SK-N-SH (cell line): ENCODE measurements at regions not wholly inside any gene's neighbourhood (a gene's known extent, or its start where the extent isn't known, plus 50 kb on each side); places are given as distances from the start of the nearest gene placed in this dataset.
A peak's percentile ranks its signal among the peaks of the same experiment; 100 is the strongest.

Source experiments
- CTCF ChIA-PET: fragments of 300-600, 350-600 bp; formaldehyde crosslinking; extraction: SDS; loops from one replicate; lab custom pipeline; 2021; lab: Yijun Ruan, JAX
- POLR2A ChIA-PET: fragments of 350-600 bp; sonication (Branson Sonifier 250); formaldehyde crosslinking; extraction: SDS; loops from one replicate; lab custom pipeline; 2020; ENCODE audit warnings: antibody characterized with exemption, inconsistent platforms; lab: Yijun Ruan, JAX
- DNase-seq: peaks from one replicate; pipeline ENCODE4 v3.0.0; 2012
- H2AFZ ChIP-seq: fragments of 200-600 bp; sonication (generic); 2 replicates; pipeline ENCODE4 v1.8.1; 2016; ENCODE audit warnings: antibody characterized with exemption, mild to moderate bottlenecking, low read depth
- H3F3A ChIP-seq: fragments of 200-600 bp; sonication (generic); replicated peaks from 2 replicates; pipeline ENCODE3; 2016; ENCODE audit warnings: antibody characterized with exemption, mild to moderate bottlenecking; ENCODE audit not compliant: insufficient read depth
- H3K27ac ChIP-seq, 2 experiments: fragments of 200-500 bp in 1 of 2; fragments of 200-600 bp in 1 of 2; sonication (Bioruptor generic) in 1 of 2; sonication (generic), shearing (Covaris generic) in 1 of 2; 2 replicates each; pipeline versions ENCODE4 v1.5.1 to v1.6.1; 2014 to 2016; ENCODE audit warnings: low read depth in 2 of 2, inconsistent platforms in 1 of 2, low read length in 1 of 2, mild to moderate bottlenecking in 1 of 2, mixed read lengths in 1 of 2
- H3K27me3 ChIP-seq: fragments of 200-600 bp; sonication (generic), shearing (Covaris generic); 2 replicates; pipeline ENCODE4 v1.6.1; 2016; ENCODE audit warnings: mixed run types; ENCODE audit not compliant: insufficient read depth
- H3K36me3 ChIP-seq, 2 experiments: fragments of 200-500 bp in 1 of 2; fragments of 200-600 bp in 1 of 2; sonication (Bioruptor generic) in 1 of 2; sonication (generic) in 1 of 2; replicated peaks in 1 of 2; 2 replicates each; pipeline versions ENCODE3 to v1.5.1; 2014 to 2016; ENCODE audit warnings: low read length in 1 of 2, mild to moderate bottlenecking in 1 of 2; ENCODE audit not compliant: insufficient read depth in 2 of 2, control insufficient read depth in 1 of 2
- H3K4me1 ChIP-seq, 2 experiments: fragments of 200-500 bp in 1 of 2; fragments of 200-600 bp in 1 of 2; sonication (Bioruptor generic) in 1 of 2; sonication (generic), shearing (Covaris generic) in 1 of 2; 2 replicates each; pipeline versions ENCODE4 v1.5.1 to v1.6.1; 2014 to 2016; ENCODE audit warnings: low read depth in 1 of 2, low read length in 1 of 2, mixed run types in 1 of 2; ENCODE audit not compliant: insufficient read depth in 2 of 2, control insufficient read depth in 1 of 2
- H3K4me2 ChIP-seq: fragments of 200-600 bp; sonication (generic), shearing (Covaris generic); 2 replicates; pipeline ENCODE4 v1.6.1; 2017; ENCODE audit warnings: mixed run types
- H3K4me3 ChIP-seq, 2 experiments: fragments of 200-500 bp in 1 of 2; fragments of 200-600 bp in 1 of 2; sonication (Bioruptor generic) in 1 of 2; sonication (generic), shearing (Covaris generic) in 1 of 2; 2 replicates each; pipeline versions ENCODE4 v1.5.1 to v1.8.1; 2014 to 2016; ENCODE audit warnings: low read depth in 2 of 2, inconsistent platforms in 1 of 2, low read length in 1 of 2, mild to moderate bottlenecking in 1 of 2, mixed read lengths in 1 of 2, moderate library complexity in 1 of 2
- H3K79me2 ChIP-seq: fragments of 200-600 bp; sonication (generic); 2 replicates; pipeline ENCODE4 v1.8.1; 2017; ENCODE audit warnings: mild to moderate bottlenecking; ENCODE audit not compliant: insufficient read depth
- H3K9ac ChIP-seq: fragments of 200-600 bp; sonication (generic); 2 replicates; pipeline ENCODE4 v1.6.1; 2017; ENCODE audit warnings: mixed run types
- H3K9me2 ChIP-seq: fragments of 200-600 bp; sonication (generic); 2 replicates; pipeline ENCODE4 v1.6.1; 2017; ENCODE audit warnings: mixed run types
- H3K9me3 ChIP-seq: fragments of 200-600 bp; sonication (generic); 2 replicates; pipeline ENCODE4 v1.6.1; 2017; ENCODE audit warnings: mixed run types, mild to moderate bottlenecking, moderate library complexity
- H4K20me1 ChIP-seq: fragments of 200-600 bp; sonication (generic); 2 replicates; pipeline ENCODE4 v1.6.1; 2017; ENCODE audit warnings: mild to moderate bottlenecking, mixed run types; ENCODE audit not compliant: insufficient read depth
- ELF1 ChIP-seq: IDR thresholded peaks from 2 replicates; pipeline ENCODE4 v1.4.0; 2012
- FOSL2 ChIP-seq: IDR thresholded peaks from 2 replicates; pipeline ENCODE4 v1.4.0; 2012; ENCODE audit warnings: low read depth, mild to moderate bottlenecking, moderate library complexity, borderline replicate concordance
- FOXJ3 ChIP-seq: sonication (generic); formaldehyde crosslinking; IDR thresholded peaks from 2 replicates; pipeline ENCODE4 v1.5.1; 2020; ENCODE audit warnings: mild to moderate bottlenecking, missing genetic modification reagents
- MXI1 ChIP-seq: IDR thresholded peaks from 2 replicates; pipeline ENCODE4 v1.6.1; 2012; ENCODE audit warnings: mild to moderate bottlenecking, low read depth, low read length, improper control_type of control experiment
- POLR2AphosphoS5 ChIP-seq: IDR thresholded peaks from 2 replicates; pipeline ENCODE4 v1.6.1; 2012; ENCODE audit warnings: low read depth, low read length
- RAD21 ChIP-seq: IDR thresholded peaks from 2 replicates; pipeline ENCODE4 v1.6.1; 2012; ENCODE audit warnings: mild to moderate bottlenecking, low read length
- RCOR1 ChIP-seq: fragments of 150-350 bp; IDR thresholded peaks from 2 replicates; pipeline ENCODE4 v1.6.1; 2017; ENCODE audit warnings: antibody characterized with exemption, low read length
- SMC3 ChIP-seq: IDR thresholded peaks from 2 replicates; pipeline ENCODE4 v1.6.1; 2012; ENCODE audit warnings: low read depth, low read length, improper control_type of control experiment
- TEAD4 ChIP-seq: IDR thresholded peaks from 2 replicates; pipeline ENCODE4 v1.4.0; 2012; ENCODE audit warnings: mild to moderate bottlenecking, borderline replicate concordance; ENCODE audit not compliant: insufficient read depth
- WGBS: methylation state at CpG from one replicate; pipeline ENCODE4 v1.1.6; 2017; ENCODE audit warnings: low lambda C conversion rate; 5-methylcytosine and 5-hydroxymethylcytosine counted together
- TF ChIP-seq, protein P1 (sequence below): IDR thresholded peaks from 2 replicates; pipeline ENCODE4 v1.4.0; 2012; ENCODE audit warnings: low read depth, borderline replicate concordance
- TF ChIP-seq, protein P2 (sequence below): IDR thresholded peaks from 2 replicates; pipeline ENCODE4; 2012

DNA sequence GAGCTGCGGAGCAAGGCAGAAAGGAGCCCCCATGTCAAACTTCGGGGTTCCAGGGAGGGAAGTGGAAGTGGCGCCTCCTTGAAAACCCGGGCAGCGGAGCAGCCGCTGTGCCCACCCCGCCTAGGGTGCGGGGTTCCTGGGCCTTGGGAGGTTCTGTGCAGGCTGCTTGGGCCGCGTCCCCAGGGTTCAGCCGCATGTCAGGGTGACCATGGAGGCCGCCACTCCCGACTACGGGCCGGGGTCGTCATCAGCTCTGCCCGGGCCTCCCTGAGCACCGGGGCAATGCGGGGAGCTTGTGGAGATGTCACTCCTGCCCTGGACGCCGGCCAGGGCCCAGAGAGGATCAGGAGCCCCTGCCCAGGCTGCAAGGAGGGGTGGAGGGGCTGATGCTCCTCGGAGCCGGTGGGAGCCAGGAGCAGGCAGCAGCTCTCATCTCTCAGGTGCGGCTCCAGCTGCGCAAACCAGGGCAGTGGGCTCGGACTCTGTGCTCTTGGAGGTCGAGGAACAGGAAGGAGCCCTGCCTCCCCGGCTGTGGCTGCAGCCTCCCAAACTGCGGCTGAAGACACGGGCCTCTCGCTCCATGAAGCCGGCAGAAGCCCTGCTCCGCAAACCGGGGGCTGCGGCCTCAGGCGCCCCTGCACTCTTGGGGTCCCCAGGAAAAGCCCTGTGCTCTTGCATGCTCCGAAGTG is 1286.5 kb downstream of the TMEM121 start (continued):
- TF ChIP-seq, protein P1, sequence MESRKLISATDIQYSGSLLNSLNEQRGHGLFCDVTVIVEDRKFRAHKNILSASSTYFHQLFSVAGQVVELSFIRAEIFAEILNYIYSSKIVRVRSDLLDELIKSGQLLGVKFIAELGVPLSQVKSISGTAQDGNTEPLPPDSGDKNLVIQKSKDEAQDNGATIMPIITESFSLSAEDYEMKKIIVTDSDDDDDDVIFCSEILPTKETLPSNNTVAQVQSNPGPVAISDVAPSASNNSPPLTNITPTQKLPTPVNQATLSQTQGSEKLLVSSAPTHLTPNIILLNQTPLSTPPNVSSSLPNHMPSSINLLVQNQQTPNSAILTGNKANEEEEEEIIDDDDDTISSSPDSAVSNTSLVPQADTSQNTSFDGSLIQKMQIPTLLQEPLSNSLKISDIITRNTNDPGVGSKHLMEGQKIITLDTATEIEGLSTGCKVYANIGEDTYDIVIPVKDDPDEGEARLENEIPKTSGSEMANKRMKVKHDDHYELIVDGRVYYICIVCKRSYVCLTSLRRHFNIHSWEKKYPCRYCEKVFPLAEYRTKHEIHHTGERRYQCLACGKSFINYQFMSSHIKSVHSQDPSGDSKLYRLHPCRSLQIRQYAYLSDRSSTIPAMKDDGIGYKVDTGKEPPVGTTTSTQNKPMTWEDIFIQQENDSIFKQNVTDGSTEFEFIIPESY, result no peak

- H3K79me2 ChIP-seq, result no peaks in the 10 kb centered on the region
- H3K27me3 ChIP-seq, result peaks cover 32% of the 10 kb centered on the region; the same call in 1 of the 2 replicates
- H3K9ac ChIP-seq, result no peak overlapping the region
- DNase-seq, result no peak
- 0 out of 2 replicates have a peak overlapping the region, but pooled peaks have one; percentile 24 for H3K4me2 ChIP-seq
- H3K4me1 ChIP-seq, result no peaks in the 10 kb centered on the region
- H2AFZ ChIP-seq, result no peak overlapping the region
- TF ChIP-seq POLR2AphosphoS5 (no peak), FOXJ3 (CRISPR knock-in tag) (no peak), SMC3 (no peak), TEAD4 (no peak), RCOR1 (no peak), RAD21 (no peak), ELF1 (no peak), MXI1 (no peak), FOSL2 (no peak)
- TF ChIP-seq, protein P1, result no peak
- TF ChIP-seq, protein P2, sequence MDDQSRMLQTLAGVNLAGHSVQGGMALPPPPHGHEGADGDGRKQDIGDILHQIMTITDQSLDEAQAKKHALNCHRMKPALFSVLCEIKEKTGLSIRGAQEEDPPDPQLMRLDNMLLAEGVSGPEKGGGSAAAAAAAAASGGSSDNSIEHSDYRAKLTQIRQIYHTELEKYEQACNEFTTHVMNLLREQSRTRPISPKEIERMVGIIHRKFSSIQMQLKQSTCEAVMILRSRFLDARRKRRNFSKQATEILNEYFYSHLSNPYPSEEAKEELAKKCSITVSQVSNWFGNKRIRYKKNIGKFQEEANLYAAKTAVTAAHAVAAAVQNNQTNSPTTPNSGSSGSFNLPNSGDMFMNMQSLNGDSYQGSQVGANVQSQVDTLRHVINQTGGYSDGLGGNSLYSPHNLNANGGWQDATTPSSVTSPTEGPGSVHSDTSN, result no peak
- H3K4me3 ChIP-seq, result no peak overlapping the region; a peak in 1 of 4 replicates
- H3K9me3 ChIP-seq, result no peaks in the 10 kb centered on the region
- no peak overlapping the region for H3K27ac ChIP-seq
- ChIA-PET POLR2A (no interaction called here), CTCF (interaction anchor here (1.3 to 2.7 kb wide), 2 partner anchors 18 to 23 kb away, joined by 4 to 10 read pairs; no protein-coding TSS in a partner anchor)
- no peaks in the 10 kb centered on the region for H4K20me1 ChIP-seq
- WGBS, result 8% methylated on average over 5 of the region's 9 CpGs
- no peaks in the 10 kb centered on the region for H3K9me2 ChIP-seq
- no peaks in the 10 kb centered on the region for H3K36me3 ChIP-seq
- H3F3A ChIP-seq, result no peaks in the 10 kb centered on the region
These were observed 1287.1 kb downstream of the TMEM121 start for GRCh38 chr14:106813477-106813823.
